Heart left ventricle (tissue), 13 donors: ENCODE measurements at regions not wholly inside any gene's neighbourhood (a gene's known extent, or its start where the extent isn't known, plus 50 kb on each side); places are given as distances from the start of the nearest gene placed in this dataset.

Experiments
- POLR2A ChIP-seq, 2 donors: fragments of 450-650 bp; IDR thresholded peaks; one replicate each; pipeline ENCODE4 v1.6.1; 2017; ENCODE audit warnings: antibody characterized with exemption in 2 of 2, mild to moderate bottlenecking in 2 of 2, moderate library complexity in 2 of 2
- TF ChIP-seq, protein P1 (sequence below), 12 donors: fragments of 200-600 bp; sonication (generic) in 4 of 12; IDR thresholded peaks; one replicate each; pipeline versions ENCODE4 v1.5.0 to v1.8.0; 2018 to 2022; ENCODE audit warnings: antibody characterized with exemption in 12 of 12, mild to moderate bottlenecking in 5 of 12
- donor health status: ischemic (EF 13 %, LVEDD 7.1; RV severe dilation, severe dysfunction).
- donor health status: DM: no; HTN: yes; CAD: no.
- donor health status: DM: no; HTN: no; CAD: no.
- donor health status: ischemic (EF 25% LVEDD 6.9; RV normal size, moderate dysfunction).
- donor health status: ischemic (EF 25% LVEDD 5.7; RV mildly dilated, moderate dysfunction).
- donor health status: ischemic (EF 35%, LVEDD 5.7; RV mildly dilated, moderate dysfunction).
- donor health status: nonischemic (EF 11% LVEDD 7.7; RV severe dilation, severe dysfunction).
- donor health status: DM: yes; HTN: yes; CAD: no.
- donor health status: PGD.
- donor health status: ischemic (EF 29% LVEDD 5.4; RV normal size, mild dysfunction).
- donor health status: nonischemic (EF 23%, LVEDD 6.1; RV moderate dilation, normal function).

DNA sequence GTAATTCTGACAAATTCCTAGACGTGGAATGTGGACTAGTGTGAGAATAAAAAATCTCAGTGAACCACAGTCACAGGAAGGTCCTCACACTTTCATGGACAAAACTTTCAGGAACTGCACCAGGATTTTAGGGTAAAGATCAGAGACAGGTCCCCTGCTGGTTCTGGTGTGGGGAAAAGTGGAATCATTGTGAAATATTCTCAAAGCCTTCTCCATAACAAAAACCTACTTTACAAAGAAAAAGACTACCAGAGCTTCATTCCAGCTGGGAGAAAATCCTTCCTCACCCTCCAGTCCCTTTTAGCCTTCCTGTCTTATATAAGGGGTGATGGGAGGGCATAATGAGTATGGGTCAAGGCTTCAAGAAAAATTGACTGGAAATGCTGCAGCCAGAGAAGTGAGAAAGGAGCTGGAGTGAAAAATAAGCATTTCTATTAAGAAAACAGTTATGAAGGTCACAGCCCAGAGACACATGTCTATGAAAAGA lies 325.8 kb downstream of the ARAP2 start:
- TF ChIP-seq POLR2A (IDR thresholded peaks at IDR 0.05) = no peak
- TF ChIP-seq, protein P1, sequence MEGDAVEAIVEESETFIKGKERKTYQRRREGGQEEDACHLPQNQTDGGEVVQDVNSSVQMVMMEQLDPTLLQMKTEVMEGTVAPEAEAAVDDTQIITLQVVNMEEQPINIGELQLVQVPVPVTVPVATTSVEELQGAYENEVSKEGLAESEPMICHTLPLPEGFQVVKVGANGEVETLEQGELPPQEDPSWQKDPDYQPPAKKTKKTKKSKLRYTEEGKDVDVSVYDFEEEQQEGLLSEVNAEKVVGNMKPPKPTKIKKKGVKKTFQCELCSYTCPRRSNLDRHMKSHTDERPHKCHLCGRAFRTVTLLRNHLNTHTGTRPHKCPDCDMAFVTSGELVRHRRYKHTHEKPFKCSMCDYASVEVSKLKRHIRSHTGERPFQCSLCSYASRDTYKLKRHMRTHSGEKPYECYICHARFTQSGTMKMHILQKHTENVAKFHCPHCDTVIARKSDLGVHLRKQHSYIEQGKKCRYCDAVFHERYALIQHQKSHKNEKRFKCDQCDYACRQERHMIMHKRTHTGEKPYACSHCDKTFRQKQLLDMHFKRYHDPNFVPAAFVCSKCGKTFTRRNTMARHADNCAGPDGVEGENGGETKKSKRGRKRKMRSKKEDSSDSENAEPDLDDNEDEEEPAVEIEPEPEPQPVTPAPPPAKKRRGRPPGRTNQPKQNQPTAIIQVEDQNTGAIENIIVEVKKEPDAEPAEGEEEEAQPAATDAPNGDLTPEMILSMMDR (IDR thresholded peaks at IDR 0.05) = no peak
